CD1c-positive myeloid dendritic cell (primary cell): ENCODE measurements at regions not wholly inside any gene's neighbourhood (a gene's known extent, or its start where the extent isn't known, plus 50 kb on each side); places are given as distances from the start of the nearest gene placed in this dataset.

Experiments
- DNase-seq: peaks from one replicate; pipeline ENCODE4 v3.0.0-alpha.2; 2016; ENCODE audit errors: extremely low spot score

GRCh38 chr12:87685696-87686095 is 343.5 kb downstream of the C12orf50 start:
- DNase-seq: no peak

GRCh38 chr12:87679251-87679650 is 349.9 kb downstream of the C12orf50 start:
- DNase-seq: no peak

- DNase-seq: no peak
Observed at GRCh38 chr12:87678453-87678852, 350.7 kb downstream of the C12orf50 start.

GRCh38 chr12:87676731-87677130 is 352.5 kb downstream of the C12orf50 start:
- DNase-seq: no peak

GRCh38 chr12:87671757-87672156 is 357.4 kb downstream of the C12orf50 start:
- no peak for DNase-seq

- DNase-seq: no peak
Observed at GRCh38 chr12:87670448-87670847, 358.8 kb downstream of the C12orf50 start.

GRCh38 chr12:87667378-87667777 is 361.8 kb downstream of the C12orf50 start:
- DNase-seq: no peak

GRCh38 chr12:87661786-87662377 is 367.3 kb downstream of the C12orf50 start:
- DNase-seq: no peak

- DNase-seq: no peak
Observed at GRCh38 chr12:87660987-87661774, 368.0 kb downstream of the C12orf50 start.

GRCh38 chr12:87660291-87660690 is 368.9 kb downstream of the C12orf50 start:
- DNase-seq: no peak

GRCh38 chr12:87656311-87656710 is 372.9 kb downstream of the C12orf50 start:
- no peak for DNase-seq

- no peak for DNase-seq
Observed at GRCh38 chr12:87651670-87652425, 377.4 kb downstream of the C12orf50 start.

GRCh38 chr12:87642245-87642644 is 387.0 kb downstream of the C12orf50 start:
- DNase-seq: no peak

- no peak for DNase-seq
Observed at GRCh38 chr12:87618199-87618598, 411.0 kb downstream of the C12orf50 start.

GRCh38 chr12:87612996-87613395 is 416.2 kb downstream of the C12orf50 start:
- no peak for DNase-seq

- no peak for DNase-seq
Observed at GRCh38 chr12:87608321-87608720, 420.9 kb downstream of the C12orf50 start.

- DNase-seq: no peak
Observed at GRCh38 chr12:87603727-87604126, 425.5 kb downstream of the C12orf50 start.

GRCh38 chr12:87599459-87599858 is 429.7 kb downstream of the C12orf50 start:
- no peak for DNase-seq

- DNase-seq: no peak
Observed at GRCh38 chr12:87597114-87597513, 432.1 kb downstream of the C12orf50 start.

- DNase-seq: no peak
Observed at GRCh38 chr12:87596636-87597035, 432.6 kb downstream of the C12orf50 start.

GRCh38 chr12:87596134-87596533 is 433.1 kb downstream of the C12orf50 start:
- no peak for DNase-seq

GRCh38 chr12:87585882-87586557 is 443.2 kb downstream of the C12orf50 start:
- no peak for DNase-seq
